Stimulated activated CD8-positive, alpha-beta memory T cell treated with anti-CD3 and anti-CD28 coated beads, Interleukin-15, amount 100 ng/mL, for 4 hours (primary cell): ENCODE measurements at regions not wholly inside any gene's neighbourhood (a gene's known extent, or its start where the extent isn't known, plus 50 kb on each side); places are given as distances from the start of the nearest gene placed in this dataset.

Experiments
- DNase-seq, 2 donors: peaks; one replicate each; pipeline ENCODE4 v3.0.0-alpha.2; 2020; ENCODE audit warnings: low read depth in 2 of 2

DNA sequence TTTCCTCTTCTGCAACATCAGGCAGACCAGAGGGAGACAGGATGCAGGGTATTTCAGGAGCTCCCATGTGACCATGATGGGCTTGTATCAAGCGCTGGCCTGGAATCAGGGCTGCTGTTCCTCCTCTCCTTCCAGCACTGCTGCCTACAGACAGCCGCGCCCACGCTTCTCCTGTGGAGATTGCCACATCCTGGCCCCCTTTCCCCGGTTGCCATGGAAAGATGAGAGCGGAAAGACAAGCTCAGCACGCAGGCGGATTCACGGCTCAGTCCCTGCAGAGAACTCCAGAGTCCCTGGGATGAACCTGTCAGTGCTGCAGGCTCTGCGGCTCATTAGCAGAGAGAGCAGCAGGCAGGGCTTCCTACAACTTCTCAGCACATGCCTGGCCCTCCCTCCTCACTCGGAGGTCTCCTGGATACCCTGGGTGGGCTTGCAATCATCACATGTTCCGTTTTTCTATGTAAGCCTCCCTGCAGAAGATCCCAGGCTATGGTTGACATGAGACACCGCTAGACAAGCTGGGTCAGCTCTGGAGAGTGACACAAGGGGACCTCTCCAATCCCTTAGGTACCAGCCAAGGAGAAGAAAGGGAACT is 497.8 kb upstream of the MYT1L start:
- no peak for DNase-seq

DNA sequence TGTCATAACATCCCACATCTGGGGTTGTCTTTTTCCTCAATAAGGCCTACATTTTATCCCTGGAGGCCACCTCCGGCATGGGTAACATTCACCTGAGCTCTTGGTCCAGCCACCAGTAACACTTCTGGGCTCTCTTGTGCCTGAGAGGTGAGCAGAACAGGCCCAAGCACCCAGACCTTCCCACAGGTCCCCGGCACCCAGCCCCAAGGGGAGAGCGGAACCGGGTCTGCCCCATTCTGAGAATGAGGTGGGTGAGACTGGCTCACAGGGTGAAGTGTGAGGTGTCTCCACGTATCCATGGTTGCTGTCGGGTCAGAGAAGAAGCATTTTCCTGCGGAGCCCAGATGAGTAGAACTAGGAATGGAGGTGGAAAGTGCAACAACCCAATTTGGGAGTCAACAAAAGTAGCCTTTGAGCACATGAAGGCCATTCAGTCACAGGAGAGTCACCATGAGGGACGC is 496.7 kb upstream of the MYT1L start:
- DNase-seq, result no peak

DNA sequence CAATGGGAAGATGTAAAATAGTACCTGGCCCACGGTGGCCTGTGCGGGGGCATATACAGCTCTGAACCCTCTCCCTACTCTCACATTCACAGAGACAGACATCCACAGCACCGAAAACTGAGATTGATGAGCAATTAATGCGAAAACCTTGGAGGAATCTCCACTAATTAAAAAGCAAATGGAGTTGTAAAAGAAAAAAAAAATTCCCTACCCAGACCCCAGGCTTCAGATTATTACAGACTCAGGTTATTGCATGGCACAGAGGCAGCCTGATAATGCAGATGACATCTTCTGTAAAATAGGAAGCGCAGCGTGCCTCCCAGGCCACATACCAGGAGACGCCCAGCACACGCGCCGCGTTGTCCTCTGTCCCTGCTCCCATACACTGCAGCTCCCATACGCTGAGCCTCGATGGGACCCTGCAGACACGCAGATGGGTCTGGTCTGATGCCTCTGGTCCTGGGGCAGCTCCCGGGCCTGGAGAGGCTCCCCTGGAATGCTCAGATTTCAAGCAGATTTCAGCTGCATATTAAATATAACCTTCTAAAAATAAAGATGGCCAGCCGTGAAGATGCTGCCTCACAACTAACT is 496.1 kb upstream of the MYT1L start:
- no peak for DNase-seq

DNA sequence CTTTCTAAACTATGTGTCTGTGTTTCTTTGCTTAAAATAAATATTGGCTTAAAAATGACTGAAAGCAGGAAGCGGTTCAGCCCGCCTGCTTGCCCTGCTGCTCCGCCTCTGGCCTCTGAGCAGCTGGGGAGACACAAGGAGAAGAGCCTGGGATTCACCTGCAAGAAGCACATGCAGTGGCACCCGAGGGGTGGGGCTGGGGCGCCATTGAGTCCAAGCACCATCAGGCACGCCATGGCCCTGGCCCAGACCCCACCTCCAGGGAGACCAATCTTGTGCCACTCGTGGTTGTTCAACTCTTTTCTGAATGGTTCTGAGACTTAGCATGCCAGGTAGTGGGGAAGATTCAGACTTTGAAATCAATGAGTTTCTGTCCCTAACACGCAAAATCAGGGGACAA is 495.5 kb upstream of the MYT1L start:
- DNase-seq, result no peak

DNA sequence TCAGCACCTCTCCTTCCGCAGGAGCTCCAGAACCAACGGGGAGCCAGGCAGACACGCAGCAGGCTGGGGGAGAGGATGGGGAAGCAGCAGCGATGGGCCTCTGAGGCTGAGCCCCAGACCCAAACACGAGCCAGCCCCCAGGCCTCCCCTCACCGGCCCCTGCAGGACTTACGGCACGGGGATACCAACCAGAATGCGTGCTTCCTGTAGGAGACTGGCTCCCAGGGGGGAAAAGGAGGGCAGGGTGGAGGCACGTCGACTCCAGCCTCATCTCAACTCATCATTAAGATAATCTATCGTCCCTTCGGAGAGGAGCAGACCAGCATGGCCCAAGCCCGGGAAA is 495.1 kb upstream of the MYT1L start:
- no peak for DNase-seq

DNA sequence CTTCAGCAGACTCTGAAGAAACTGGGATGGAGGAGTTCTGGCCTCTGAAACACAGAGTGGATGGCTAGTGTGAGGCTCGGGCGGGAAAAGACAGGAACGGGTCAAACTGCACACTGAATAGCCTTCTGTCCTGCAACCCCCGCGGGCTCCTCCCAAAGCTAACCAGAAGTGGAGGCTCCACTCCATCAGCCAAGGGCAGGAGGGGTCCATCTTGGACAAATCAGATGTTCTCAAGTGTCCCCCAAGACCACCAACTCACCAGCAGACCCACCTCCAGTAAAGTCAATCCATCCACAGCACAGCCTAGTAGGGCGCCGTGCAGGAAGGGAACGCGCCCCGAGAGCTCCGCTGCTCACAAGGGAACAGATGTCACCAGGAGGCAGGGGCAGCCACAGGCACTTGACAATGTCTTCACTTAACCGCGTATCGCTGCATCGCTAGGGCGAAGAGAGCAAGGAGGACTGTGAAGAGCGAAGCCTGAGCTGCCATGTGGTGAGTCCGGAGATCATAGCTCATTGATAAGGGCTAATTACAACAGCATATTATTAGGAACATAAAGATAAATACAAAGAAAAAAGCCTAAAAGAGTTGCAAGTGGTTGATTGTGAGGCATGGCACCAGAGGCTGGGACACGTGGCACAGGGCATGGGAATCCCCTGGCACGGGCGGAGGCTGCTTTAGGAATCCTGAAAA is 494.6 kb upstream of the MYT1L start:
- no peak for DNase-seq

DNA sequence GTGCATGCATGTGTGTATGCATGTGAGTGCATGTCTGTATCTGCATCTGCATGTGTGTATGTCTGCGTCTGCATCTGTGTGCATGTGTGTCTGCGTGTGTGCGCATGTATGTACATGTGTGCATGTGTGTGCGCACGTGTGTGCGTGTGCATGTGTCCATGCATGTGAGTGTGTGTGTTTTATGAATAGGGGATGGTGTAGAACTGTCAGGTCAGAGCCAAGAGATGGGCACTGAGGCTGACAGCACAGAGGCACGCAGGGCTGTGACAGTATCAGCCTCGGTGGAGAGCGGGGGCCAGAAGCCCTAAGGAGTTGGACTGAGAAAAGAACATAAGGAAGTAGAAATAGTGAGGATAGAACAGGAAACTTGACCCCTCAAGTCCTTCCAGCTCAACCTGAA is 494.0 kb upstream of the MYT1L start:
- DNase-seq, result no peak

DNA sequence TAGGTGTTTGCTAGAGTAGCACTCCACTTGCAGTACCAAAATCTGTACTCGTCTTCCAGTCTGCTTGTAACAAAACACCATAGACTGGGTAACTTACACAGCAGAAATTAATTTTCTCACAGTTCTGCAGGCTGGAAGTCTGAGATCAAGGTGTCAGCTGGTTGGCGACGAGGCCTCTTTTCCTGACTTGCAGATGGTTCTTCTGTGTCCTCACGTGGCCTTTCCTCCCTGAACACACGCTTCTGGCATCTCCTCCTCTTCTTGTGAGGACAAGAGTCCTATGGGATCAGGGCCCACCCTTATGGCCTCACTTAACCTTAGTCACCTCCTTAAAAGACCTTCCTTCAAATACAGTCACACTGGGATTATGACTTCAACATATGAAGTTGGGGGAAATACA is 493.5 kb upstream of the MYT1L start:
- DNase-seq, result no peak

DNA sequence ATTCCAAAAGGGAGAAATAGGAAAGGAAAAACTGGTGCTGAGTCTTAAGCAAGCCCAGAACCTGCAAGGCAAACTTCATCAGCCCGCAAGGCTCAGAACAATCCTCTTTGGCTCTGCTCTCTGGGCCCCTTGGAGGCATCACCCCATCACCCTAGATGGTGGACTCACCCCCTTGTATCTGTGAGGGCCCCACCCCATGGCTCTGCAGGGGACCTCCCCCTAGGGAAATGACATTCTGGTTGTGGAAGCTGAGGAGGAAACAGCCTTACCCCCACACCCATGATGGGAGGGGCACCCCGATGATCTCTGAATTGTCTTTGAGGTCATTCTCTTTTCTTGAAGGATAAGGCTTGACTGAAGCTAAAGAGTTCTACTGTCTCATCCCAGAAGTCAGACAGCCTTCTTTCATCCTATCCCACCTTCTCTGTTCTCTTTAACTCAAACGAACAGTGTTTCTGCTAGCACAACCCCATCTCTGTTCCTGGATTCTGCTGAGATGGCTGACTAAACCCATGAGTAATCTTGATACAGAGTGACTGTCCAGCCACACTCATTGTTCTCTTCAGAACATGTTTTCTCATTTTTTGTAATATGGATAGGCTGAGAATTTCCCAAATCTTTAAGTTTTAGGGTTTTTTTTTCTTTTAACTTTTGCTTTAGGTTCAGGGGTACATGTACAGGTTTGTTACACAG is 492.1 kb upstream of the MYT1L start:
- DNase-seq, result no peak

DNA sequence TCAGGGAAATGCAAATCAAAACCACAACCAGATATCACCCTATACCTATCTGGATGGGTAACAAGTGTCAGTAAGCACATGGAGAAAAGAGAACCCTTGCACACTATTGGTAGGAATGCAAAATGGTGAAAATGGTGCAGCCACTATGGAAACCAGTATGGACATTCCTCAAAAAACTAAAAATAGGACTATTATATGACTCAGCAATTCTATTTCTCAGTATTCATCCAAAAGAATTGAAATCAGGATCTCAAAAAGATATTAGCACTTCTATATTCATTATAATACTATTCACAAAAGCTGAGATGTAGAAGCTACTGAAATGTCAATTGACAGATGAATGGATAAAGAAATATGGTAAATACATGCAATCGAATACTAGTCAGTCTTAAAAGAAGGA is 491.1 kb upstream of the MYT1L start:
- DNase-seq, result no peak

DNA sequence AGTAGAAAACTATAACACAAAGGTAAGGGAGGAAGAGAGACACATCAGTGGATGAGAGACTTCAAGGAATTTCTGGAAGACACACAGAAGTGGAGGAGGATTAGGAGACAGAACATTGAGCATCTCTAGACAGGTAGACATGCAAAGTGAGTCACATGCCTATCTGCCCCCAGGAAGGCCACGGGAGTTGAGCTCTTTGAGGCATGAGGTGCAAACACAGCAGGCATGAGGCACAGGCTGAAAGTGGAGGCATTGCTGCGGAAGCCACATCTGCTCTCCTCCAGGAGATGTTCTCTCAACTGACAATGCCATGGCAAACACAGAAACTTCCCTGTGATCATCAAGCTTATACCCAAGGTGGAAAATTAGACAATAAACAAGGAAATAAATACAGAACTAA is 481.6 kb upstream of the MYT1L start:
- no peak for DNase-seq

DNA sequence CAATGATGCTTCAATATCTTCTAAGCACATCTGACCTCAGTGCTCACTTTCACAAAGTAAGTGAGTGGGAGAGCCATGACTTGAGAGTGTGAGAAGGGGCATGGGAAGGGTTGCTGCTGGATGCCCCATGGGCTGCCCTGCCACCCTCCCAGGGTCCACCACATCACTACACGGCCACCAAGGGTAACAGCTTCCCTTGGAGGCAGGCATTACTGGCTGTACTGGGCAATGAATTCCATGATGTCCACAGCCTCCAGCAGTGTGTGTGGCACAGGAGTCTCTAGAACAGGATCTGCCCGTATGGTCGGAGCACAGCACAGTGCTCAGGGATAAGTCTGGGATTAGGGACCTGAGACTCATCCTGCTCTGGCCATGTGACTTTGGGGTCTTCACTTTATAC is 481.0 kb upstream of the MYT1L start:
- DNase-seq, result no peak

DNA sequence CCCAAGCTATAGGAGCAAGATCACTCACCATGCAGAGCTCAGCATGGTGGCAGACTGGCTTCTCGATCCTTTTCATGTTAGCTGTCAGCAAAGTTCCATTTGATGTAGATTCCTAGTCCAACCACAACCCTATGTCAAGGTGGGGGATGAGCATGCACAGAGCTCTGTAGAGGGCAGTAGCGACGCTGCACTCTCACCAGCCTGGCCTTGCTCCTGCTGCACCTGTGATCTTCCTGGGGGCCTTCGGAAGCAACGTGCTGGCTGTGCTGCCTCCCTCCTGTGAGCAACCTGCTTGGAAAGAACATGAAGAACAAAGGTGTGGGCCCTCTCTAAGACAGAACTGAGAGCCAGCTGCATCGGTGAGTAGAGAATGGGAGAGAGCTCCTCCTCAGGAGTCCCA is 479.4 kb upstream of the MYT1L start:
- no peak for DNase-seq

DNA sequence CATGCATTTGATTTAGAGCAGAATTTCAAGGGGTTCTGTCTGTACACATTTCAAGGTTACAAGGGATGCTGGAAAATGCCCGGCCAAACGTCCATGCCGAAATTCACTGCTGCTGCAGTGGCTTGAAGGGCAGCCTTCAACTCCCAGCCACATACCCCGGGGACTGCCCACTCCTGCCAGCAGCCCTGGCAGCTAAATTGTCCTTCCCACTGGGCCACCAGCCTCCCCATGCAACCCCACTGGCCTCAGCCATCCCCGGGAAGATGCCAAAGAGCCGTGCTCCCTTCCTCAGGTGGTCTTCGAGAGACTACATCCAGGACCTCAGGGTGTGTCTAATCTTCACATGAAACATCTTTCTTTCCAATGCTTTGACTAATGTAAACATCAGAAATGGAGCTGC is 478.7 kb upstream of the MYT1L start:
- DNase-seq, result no peak

DNA sequence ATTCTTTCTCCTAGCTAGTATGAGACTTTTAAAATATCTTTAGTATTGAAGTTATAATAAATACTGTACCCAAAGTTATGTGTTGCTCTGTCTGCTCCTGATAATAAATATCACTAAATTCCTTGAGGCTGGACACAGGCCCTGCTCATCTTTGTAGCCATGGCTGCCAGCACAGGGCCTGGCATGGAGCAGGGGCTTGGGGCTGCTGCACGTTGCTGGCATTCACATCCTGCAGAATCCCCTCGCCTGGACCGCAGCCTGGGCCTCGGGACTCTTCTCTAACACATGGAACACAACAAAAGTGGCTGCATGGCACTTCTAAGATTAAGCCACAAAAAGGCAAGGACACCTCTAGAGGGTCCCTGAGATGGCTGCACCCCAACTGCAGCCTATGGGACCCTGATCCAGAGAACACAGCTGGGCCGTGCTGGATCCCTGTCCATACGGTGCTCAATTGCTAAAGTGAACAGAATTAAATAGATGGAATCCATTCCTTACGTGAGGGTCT is 477.5 kb upstream of the MYT1L start:
- DNase-seq, result no peak

DNA sequence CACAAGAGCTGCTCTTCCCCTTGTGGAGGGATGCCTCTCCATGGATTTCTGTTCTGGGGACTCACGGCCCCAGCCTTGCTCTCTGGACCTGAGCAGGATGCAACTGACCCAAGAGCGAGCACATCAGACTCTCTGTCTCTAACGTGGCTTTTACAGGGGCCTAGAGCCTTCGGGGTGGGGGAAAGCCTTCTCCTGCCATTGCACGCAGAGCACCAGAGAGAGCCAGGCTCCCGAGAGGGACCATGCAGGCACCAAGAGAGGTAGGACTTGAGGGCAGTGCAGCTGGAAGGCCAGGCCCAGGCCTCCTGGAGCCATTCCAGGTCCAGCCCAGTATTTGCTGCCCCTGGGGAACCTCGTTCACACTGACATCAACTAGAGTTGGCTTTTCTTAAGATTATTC is 475.6 kb upstream of the MYT1L start:
- DNase-seq, result no peak

DNA sequence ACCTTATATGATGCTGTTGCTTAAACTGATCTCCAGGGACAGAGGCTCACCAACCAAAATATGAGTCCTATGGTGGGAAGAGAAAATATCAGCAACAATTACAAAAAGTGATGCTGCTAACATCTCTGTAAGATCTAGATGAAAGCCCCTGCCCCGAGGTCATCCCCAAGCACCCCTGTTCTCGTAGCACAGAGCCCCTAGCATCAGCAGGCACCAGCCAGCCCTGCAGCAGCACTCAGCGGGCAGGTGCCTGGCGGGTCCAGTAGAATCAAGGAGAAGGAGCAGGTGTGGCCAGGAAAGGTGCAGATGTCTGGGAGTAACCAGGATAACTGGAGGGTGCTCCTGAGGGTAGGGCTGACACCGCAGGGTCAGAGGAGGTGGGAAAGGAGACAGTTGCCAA is 474.2 kb upstream of the MYT1L start:
- DNase-seq, result no peak

DNA sequence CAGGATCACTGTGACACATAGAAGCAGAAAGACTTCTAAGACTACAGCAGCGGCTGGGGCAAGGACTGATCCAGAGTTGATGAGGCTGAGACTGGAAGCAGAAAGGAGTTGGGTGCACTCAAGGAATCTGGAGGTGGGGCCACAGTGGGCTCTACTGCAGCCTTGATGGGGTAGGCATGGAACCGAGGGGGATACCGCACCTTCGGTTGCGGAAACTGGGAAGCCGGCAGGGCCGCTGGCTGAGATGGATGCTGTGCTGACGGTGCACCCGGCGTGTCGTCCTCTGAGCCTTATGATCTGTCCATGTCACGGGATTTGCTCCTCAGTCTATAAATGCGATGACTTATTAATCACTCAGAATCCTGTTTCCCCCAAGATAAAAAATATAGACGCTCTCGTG is 473.5 kb upstream of the MYT1L start:
- DNase-seq, result no peak

DNA sequence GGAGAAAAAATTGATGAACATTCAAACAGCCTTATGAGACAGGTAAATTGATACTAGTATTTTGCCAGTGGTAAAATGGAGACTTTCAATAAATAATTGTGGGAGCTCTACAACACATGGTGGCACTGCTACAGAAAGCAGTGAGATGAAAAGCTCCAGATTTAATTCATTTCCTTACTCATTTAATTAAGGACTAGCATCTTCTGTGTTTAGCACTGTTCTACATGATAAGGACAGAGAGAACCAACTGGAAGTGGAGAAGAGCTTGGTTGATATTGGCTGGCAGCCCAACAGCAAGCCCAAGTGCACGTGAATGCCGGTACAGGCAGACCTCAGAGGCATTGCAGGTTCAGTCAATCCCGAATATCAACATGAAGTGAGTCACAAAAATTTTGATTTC is 470.4 kb upstream of the MYT1L start:
- DNase-seq, result no peak

DNA sequence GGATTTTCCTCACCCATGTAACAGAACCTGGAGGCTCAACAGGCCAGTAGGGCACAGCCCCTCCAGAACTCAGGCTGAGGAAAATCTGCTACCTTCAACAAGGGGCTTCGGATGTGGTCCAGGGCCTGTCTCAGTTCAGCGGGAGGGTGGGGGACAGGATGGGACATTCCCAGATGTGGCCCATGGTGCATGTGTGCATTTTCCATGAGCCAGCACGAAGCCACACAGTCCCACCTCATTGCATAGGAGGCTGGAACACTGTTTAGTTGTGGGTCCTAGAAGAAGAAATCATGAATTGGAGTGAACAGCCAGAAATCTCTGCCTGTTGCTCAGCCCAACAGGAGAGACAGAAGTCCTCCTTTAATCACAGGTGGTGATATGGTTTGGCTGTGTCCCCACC is 469.6 kb upstream of the MYT1L start:
- DNase-seq, result no peak

DNA sequence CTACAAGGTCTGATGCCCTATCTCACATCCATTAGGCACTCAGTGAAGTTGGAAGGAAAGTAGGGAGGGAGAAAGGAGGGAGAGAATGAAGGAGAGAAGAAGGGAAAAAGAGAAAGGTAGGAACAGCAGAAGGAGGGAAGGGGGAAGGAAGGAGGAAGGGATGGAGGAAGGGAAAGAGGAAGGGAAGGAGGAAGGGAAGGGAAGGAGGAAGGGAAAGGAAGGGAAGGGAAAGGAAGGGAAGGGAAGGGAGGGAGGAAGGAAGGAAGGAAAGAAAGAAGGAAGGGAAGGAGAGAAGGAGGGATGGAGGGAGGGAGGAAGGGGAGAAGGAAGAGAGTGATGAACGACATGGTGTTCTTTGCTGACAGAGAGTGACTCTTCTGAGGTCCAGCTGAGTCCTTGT is 468.9 kb upstream of the MYT1L start:
- DNase-seq, result no peak

DNA sequence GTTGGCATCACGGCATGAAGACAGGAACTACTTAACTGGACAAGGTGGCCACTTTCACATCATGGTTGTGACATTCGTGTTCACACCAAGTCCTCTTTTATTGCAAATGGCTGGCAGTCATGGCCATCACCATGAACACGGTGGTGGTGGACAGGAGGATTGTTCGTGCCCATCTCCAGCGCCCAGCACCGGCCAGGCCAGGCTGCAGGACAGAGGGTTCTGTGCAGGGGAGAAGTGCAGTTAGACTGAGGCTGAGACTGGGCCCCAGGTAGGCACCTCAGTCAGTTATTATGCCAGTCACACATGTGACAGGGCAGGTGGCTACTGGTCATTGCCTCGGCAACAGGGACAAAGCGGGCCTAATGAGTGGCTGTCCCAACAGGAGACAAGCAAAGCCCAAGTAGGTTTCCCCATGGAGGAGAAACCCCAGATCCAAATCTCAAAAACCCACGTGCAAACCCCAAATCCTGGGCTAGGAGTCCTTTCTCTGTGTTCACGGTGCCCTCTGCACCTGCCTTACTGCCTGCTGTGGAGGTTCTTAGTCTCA is 468.1 kb upstream of the MYT1L start:
- DNase-seq, result no peak

DNA sequence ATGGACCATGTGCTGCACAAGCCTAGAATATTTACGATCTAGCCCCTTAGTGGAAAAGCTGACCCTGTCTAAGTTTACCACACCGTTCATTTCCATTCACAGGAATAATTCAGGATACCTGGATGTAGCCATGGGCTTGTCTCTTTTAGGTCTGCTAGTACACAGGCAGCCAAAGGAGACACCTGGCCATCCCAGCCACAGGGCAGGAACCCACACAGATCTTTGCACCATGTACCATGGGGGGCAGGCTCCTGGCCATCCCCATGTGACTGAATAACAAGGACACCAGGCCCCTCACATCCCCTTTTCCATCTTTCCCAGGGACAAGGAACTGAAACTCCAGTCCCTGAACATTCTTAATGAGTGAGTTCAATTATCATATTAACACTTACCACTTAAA is 467.3 kb upstream of the MYT1L start:
- no peak for DNase-seq
